Lower leg skin (tissue), 4 donors: ENCODE measurements at regions not wholly inside any gene's neighbourhood (a gene's known extent, or its start where the extent isn't known, plus 50 kb on each side); places are given as distances from the start of the nearest gene placed in this dataset.

Source experiments
- DNase-seq, 2 donors: peaks; one replicate each; pipeline ENCODE4 v3.0.0-alpha.2; 2019; ENCODE audit warnings: low spot score in 2 of 2
- H3K4me3 ChIP-seq: fragments of 200-600 bp; sonication (generic); 2 replicates; pipeline ENCODE4 v1.5.1; 2017; ENCODE audit warnings: mild to moderate bottlenecking, low read depth; ENCODE audit not compliant: poor library complexity, severe bottlenecking
- CTCF ChIP-seq, 3 donors: fragments of 450-650 bp; IDR thresholded peaks; one replicate each; pipeline ENCODE4 v1.5.1; 2016; ENCODE audit warnings: antibody characterized with exemption in 3 of 3, mild to moderate bottlenecking in 3 of 3, moderate library complexity in 2 of 3
- POLR2A ChIP-seq, 2 donors: fragments of 450-650 bp; IDR thresholded peaks; one replicate each; pipeline ENCODE4 v1.6.1; 2016 to 2017; ENCODE audit warnings: antibody characterized with exemption in 2 of 2, mild to moderate bottlenecking in 1 of 2, moderate library complexity in 1 of 2
- WGBS, 2 donors: methylation state at CpG; one replicate each; pipeline ENCODE4 v1.1.5; 2018; 5-methylcytosine and 5-hydroxymethylcytosine counted together
- intact Hi-C: fragments of 100-400 bp; cut with DNase I; formaldehyde crosslinking; loops from one replicate; pipeline ENCODE4 v1.15.0; 2023; ENCODE audit warnings: low total_unique reads

GRCh38 chr7:68805159-68805558 lies 793.1 kb upstream of the AUTS2 start:
- TF ChIP-seq CTCF (IDR thresholded peaks at IDR 0.05) (no peak), POLR2A (IDR thresholded peaks at IDR 0.05) (no peak)
- intact Hi-C loops: no loop called here
- 86 to 90% methylated on average over 5 of the region's 5 CpGs for WGBS, 2 donors
- no peak overlapping the region for H3K4me3 ChIP-seq
- DNase-seq: no peak

GRCh38 chr7:68807666-68808065 lies 790.6 kb upstream of the AUTS2 start:
- WGBS, 2 donors: 61 to 65% methylated on average over 2 of the region's 2 CpGs
- no peak overlapping the region for H3K4me3 ChIP-seq
- intact Hi-C loops: no loop called here
- no peak for DNase-seq
- TF ChIP-seq POLR2A (IDR thresholded peaks at IDR 0.05) (no peak), CTCF (IDR thresholded peaks at IDR 0.05) (no peak)

- WGBS, 2 donors: 77 to 78% methylated on average over 12 of the region's 12 CpGs
- peak in 1 of 2 donors; percentile 61 for DNase-seq
- no peak overlapping the region for H3K4me3 ChIP-seq
- TF ChIP-seq POLR2A (IDR thresholded peaks at IDR 0.05) (no peak), CTCF (IDR thresholded peaks at IDR 0.05) (no peak)
- intact Hi-C loops: no loop called here
Observed at GRCh38 chr7:68813551-68814080, 784.7 kb upstream of the AUTS2 start.

- peak in 1 of 2 donors; percentile 23 for DNase-seq
- WGBS, 2 donors: 66 to 81% methylated on average over 2 of the region's 2 CpGs
- TF ChIP-seq POLR2A (IDR thresholded peaks at IDR 0.05): no peak
- no peak for TF ChIP-seq CTCF (IDR thresholded peaks at IDR 0.05)
- intact Hi-C loops: no loop called here
- H3K4me3 ChIP-seq: no peak overlapping the region
Observed at GRCh38 chr7:68816491-68816890, 781.8 kb upstream of the AUTS2 start.

- DNase-seq: no peak
- TF ChIP-seq POLR2A (IDR thresholded peaks at IDR 0.05) (no peak), CTCF (IDR thresholded peaks at IDR 0.05) (no peak)
- WGBS, 2 donors: 84 to 88% methylated on average over 6 of the region's 6 CpGs
- intact Hi-C loops: no loop called here
- no peak overlapping the region for H3K4me3 ChIP-seq
Observed at GRCh38 chr7:68820321-68820720, 778.0 kb upstream of the AUTS2 start.

GRCh38 chr7:68821846-68822245 lies 776.4 kb upstream of the AUTS2 start:
- no peak overlapping the region for H3K4me3 ChIP-seq
- TF ChIP-seq POLR2A (IDR thresholded peaks at IDR 0.05) (no peak), CTCF (IDR thresholded peaks at IDR 0.05) (no peak)
- 33 to 48% methylated on average over 5 of the region's 5 CpGs for WGBS, 2 donors
- DNase-seq: no peak
- intact Hi-C loops: no loop called here
